B cell (primary cell): ENCODE measurements at regions not wholly inside any gene's neighbourhood (a gene's known extent, or its start where the extent isn't known, plus 50 kb on each side); places are given as distances from the start of the nearest gene placed in this dataset.

Experiments
- ATAC-seq: fragments of 200-7000 bp; cut with Tn5 transposase; one replicate; pipeline ENCODE4 v1.10.0; 2021; ENCODE audit warnings: low read depth, mild to moderate bottlenecking, moderate number of reproducible peaks, moderate library complexity
- CTCF ChIA-PET: fragments of 350-600 bp; sonication (Branson Sonifier 250); formaldehyde crosslinking; loops from one replicate; lab custom pipeline; 2021; ENCODE audit warnings: antibody characterized with exemption, inconsistent platforms; lab: Charles Lee
- POLR2A ChIA-PET: fragments of 350-600 bp; sonication (Branson Sonifier 250); formaldehyde crosslinking; loops from one replicate; lab custom pipeline; 2021; ENCODE audit warnings: antibody characterized with exemption; lab: Charles Lee
- DNase-seq: peaks from one replicate; pipeline ENCODE4 v3.0.0; 2013
- H2AFZ ChIP-seq: 2 replicates; pipeline ENCODE4 v1.6.1; 2012; ENCODE audit warnings: mild to moderate bottlenecking, low read depth, low read length; ENCODE audit not compliant: insufficient read depth, poor library complexity, severe bottlenecking
- H3K27ac ChIP-seq, 2 donors: 1 replicate in 1 of 2; 2 replicates in 1 of 2; pipeline ENCODE4 v1.5.1; 2012 to 2013; ENCODE audit warnings: low read length in 2 of 2, mild to moderate bottlenecking in 2 of 2, moderate library complexity in 1 of 2
- H3K27me3 ChIP-seq, 4 experiments: fragments of 200-600 bp in 1 of 4; sonication (generic) in 1 of 4; replicated peaks in 1 of 4; 1 replicate in 2 of 4; 2 replicates in 2 of 4; pipeline versions ENCODE4 v1.6.1 to v1.7.0; 2013 to 2016; ENCODE audit warnings: low read length in 3 of 4, mild to moderate bottlenecking in 2 of 4, mixed read lengths in 1 of 4, moderate library complexity in 1 of 4; ENCODE audit not compliant: insufficient read depth in 4 of 4, control insufficient read depth in 3 of 4; ENCODE audit errors: control extremely low read depth in 1 of 4
- H3K36me3 ChIP-seq, 2 experiments: replicated peaks in 1 of 2; 1 replicate in 1 of 2; 2 replicates in 1 of 2; pipeline versions ENCODE4 v1.6.1 to v1.7.1; 2013; ENCODE audit warnings: low read length in 1 of 2; ENCODE audit not compliant: insufficient read depth in 2 of 2, control insufficient read depth in 1 of 2; ENCODE audit errors: control extremely low read depth in 1 of 2, extremely low read depth in 1 of 2
- H3K4me1 ChIP-seq, 2 donors: fragments of 200-600 bp in 1 of 2; sonication (generic) in 1 of 2; 1 replicate in 1 of 2; 2 replicates in 1 of 2; pipeline versions ENCODE4 v1.5.1 to v1.6.1; 2013 to 2017; ENCODE audit warnings: low read length in 2 of 2; ENCODE audit not compliant: control insufficient read depth in 2 of 2, insufficient read depth in 2 of 2
- H3K4me2 ChIP-seq: replicated peaks from 2 replicates; pipeline ENCODE3; 2012; ENCODE audit warnings: mild to moderate bottlenecking, low read depth, low read length; ENCODE audit not compliant: poor library complexity, severe bottlenecking
- H3K4me3 ChIP-seq, 5 experiments: fragments of 200-600 bp in 1 of 5; sonication (generic) in 1 of 5; 1 replicate in 3 of 5; 2 replicates in 2 of 5; pipeline versions ENCODE4 v1.5.1 to v1.7.0; 2011 to 2016; ENCODE audit warnings: low read length in 4 of 5, mild to moderate bottlenecking in 4 of 5, low read depth in 2 of 5, control low read depth in 1 of 5, moderate library complexity in 1 of 5; ENCODE audit not compliant: insufficient read depth in 1 of 5; ENCODE audit errors: control extremely low read depth in 1 of 5, extremely low read depth in 1 of 5
- H3K79me2 ChIP-seq: fragments of 200-600 bp; sonication (generic); one replicate; pipeline ENCODE4 v1.6.0; 2016; ENCODE audit warnings: low read length; ENCODE audit not compliant: control insufficient read depth, insufficient read depth
- H3K9ac ChIP-seq: fragments of 200-600 bp; sonication (generic); 2 replicates; pipeline ENCODE4 v1.6.1; 2017; ENCODE audit warnings: mild to moderate bottlenecking, low read length, moderate library complexity
- H3K9me3 ChIP-seq, 3 donors: one replicate each; pipeline versions ENCODE4 v1.6.1 to v1.7.1; 2013; ENCODE audit warnings: low read length in 2 of 3; ENCODE audit not compliant: control insufficient read depth in 2 of 3, insufficient read depth in 1 of 3; ENCODE audit errors: control extremely low read depth in 1 of 3
- H4K20me1 ChIP-seq: 2 replicates; pipeline ENCODE4 v1.6.0; 2012; ENCODE audit warnings: mild to moderate bottlenecking, low read length; ENCODE audit not compliant: insufficient read depth, control insufficient read depth, poor library complexity, severe bottlenecking
- H3K27ac Mint-ChIP-seq: one replicate; pipeline ENCODE4 v1.8.0; 2021; ENCODE audit warnings: mixed read lengths
- H3K27me3 Mint-ChIP-seq: one replicate; pipeline ENCODE4 v1.8.0; 2021; ENCODE audit warnings: mixed read lengths
- H3K4me1 Mint-ChIP-seq: one replicate; pipeline ENCODE4 v1.8.0; 2021; ENCODE audit warnings: mixed read lengths
- H3K4me3 Mint-ChIP-seq: one replicate; pipeline ENCODE4 v1.8.0; 2021; ENCODE audit warnings: mixed read lengths
- H3K9me3 Mint-ChIP-seq: one replicate; pipeline ENCODE4 v1.8.0; 2022; ENCODE audit warnings: mixed read lengths; ENCODE audit not compliant: insufficient read depth
- CTCF ChIP-seq: fragments of 200-600 bp; IDR thresholded peaks from one replicate; pipeline ENCODE4 v1.8.0; 2022; ENCODE audit warnings: antibody characterized with exemption, mild to moderate bottlenecking
- EZH2 ChIP-seq: IDR thresholded peaks from 2 replicates; pipeline ENCODE4 v1.6.1; 2012; ENCODE audit warnings: borderline replicate concordance, low read depth, mild to moderate bottlenecking, moderate library complexity, low read length; ENCODE audit not compliant: insufficient read depth, poor library complexity, severe bottlenecking
- WGBS: methylation state at CpG from one replicate; pipeline ENCODE4 v1.1.5; 2013; ENCODE audit warnings: missing lambda C conversion rate; ENCODE audit not compliant: insufficient coverage; 5-methylcytosine and 5-hydroxymethylcytosine counted together
- intact Hi-C: fragments of 100-400 bp; cut with micrococcal nuclease; formaldehyde crosslinking; loops from one replicate; pipeline ENCODE4 v1.10.0; 2022

GRCh38 chr3:165636684-165637015 is 200.6 kb downstream of the BCHE start:
- Histone ChIP-seq H3K9ac (no peak overlapping the region), H3K4me2 (no peak overlapping the region), H3K79me2 (no peaks in the 10 kb centered on the region), H3K4me1 (no peaks in the 10 kb centered on the region), H4K20me1 (no peaks in the 10 kb centered on the region), H2AFZ (no peak overlapping the region), H3K27me3 (no peaks in the 10 kb centered on the region), H3K27ac (no peak overlapping the region), H3K9me3 (peaks cover 0 to 2% (median 1%) of the 10 kb centered on the region in 3 donors), H3K36me3 (no peaks in the 10 kb centered on the region), H3K4me3 (no peak overlapping the region)
- TF ChIP-seq CTCF = no peak
- TF ChIP-seq EZH2 = no peak
- 67% methylated on average over 1 of the region's 1 CpG for WGBS
- ChIA-PET POLR2A (no interaction called here), CTCF (no interaction called here)
- Mint-ChIP-seq H3K9me3 (peaks cover 9% of the 10 kb centered on the region), H3K4me1 (no peaks in the 10 kb centered on the region), H3K27me3 (no peaks in the 10 kb centered on the region), H3K27ac (no peak overlapping the region), H3K4me3 (no peak overlapping the region)
- no peak for DNase-seq
- ATAC-seq = no peak
- intact Hi-C loops = no loop called here

- H3K79me2 ChIP-seq = no peaks in the 10 kb centered on the region
- WGBS = 100% methylated on average over 2 of the region's 5 CpGs
- H3K27ac ChIP-seq = no peak overlapping the region
- H3K4me1 ChIP-seq = no peaks in the 10 kb centered on the region
- H3K4me2 ChIP-seq = no peak overlapping the region
- TF ChIP-seq EZH2 = no peak
- TF ChIP-seq CTCF = no peak
- no peaks in the 10 kb centered on the region for H3K27me3 ChIP-seq
- no peak overlapping the region for H3K4me3 ChIP-seq
- no peaks in the 10 kb centered on the region for H4K20me1 ChIP-seq
- no peak overlapping the region for H2AFZ ChIP-seq
- ChIA-PET CTCF (no interaction called here), POLR2A (no interaction called here)
- DNase-seq = no peak
- H3K9me3 Mint-ChIP-seq = peaks cover 9% of the 10 kb centered on the region
- no peak overlapping the region for H3K27ac Mint-ChIP-seq
- no peak overlapping the region for H3K9ac ChIP-seq
- H3K4me1 Mint-ChIP-seq = no peaks in the 10 kb centered on the region
- intact Hi-C loops = no loop called here
- H3K27me3 Mint-ChIP-seq = no peaks in the 10 kb centered on the region
- H3K9me3 ChIP-seq = peaks cover 0 to 2% (median 1%) of the 10 kb centered on the region in 3 donors
- ATAC-seq = no peak
- no peaks in the 10 kb centered on the region for H3K36me3 ChIP-seq
- no peak overlapping the region for H3K4me3 Mint-ChIP-seq
These were observed 201.2 kb downstream of the BCHE start for GRCh38 chr3:165635791-165636683.
